ENCODE measurements at regions not wholly inside any gene's neighbourhood (a gene's known extent, or its start where the extent isn't known, plus 50 kb on each side); places are given as distances from the start of the nearest gene placed in this dataset.

GRCh38 chr1:182141040-182141439 lies 79.5 kb upstream of the ZNF648 start:
- no peak for TF ChIP-seq CTCF (IDR thresholded peaks at IDR 0.05)

GRCh38 chr1:182139496-182139895 lies 78.0 kb upstream of the ZNF648 start:
- TF ChIP-seq CTCF (IDR thresholded peaks at IDR 0.05): no peak

- no peak for TF ChIP-seq CTCF (IDR thresholded peaks at IDR 0.05)
These were observed 76.0 kb upstream of the ZNF648 start for GRCh38 chr1:182137546-182137945.

- no peak for TF ChIP-seq CTCF (IDR thresholded peaks at IDR 0.05)
These were observed 74.4 kb upstream of the ZNF648 start for GRCh38 chr1:182135946-182136345.

- no peak for TF ChIP-seq CTCF (IDR thresholded peaks at IDR 0.05)
These were observed 72.7 kb upstream of the ZNF648 start for GRCh38 chr1:182134257-182134656.

GRCh38 chr1:182133181-182133580 lies 71.7 kb upstream of the ZNF648 start:
- no peak for TF ChIP-seq CTCF (IDR thresholded peaks at IDR 0.05)

- TF ChIP-seq CTCF (IDR thresholded peaks at IDR 0.05): no peak
These were observed 67.9 kb upstream of the ZNF648 start for GRCh38 chr1:182129398-182129797.

GRCh38 chr1:182128502-182128901 lies 67.0 kb upstream of the ZNF648 start:
- TF ChIP-seq CTCF (IDR thresholded peaks at IDR 0.05): no peak

All from LNCAP (cell line).